ENCODE measurements at regions not wholly inside any gene's neighbourhood (a gene's known extent, or its start where the extent isn't known, plus 50 kb on each side); places are given as distances from the start of the nearest gene placed in this dataset.
"Not testable (repeated sequence)": the region's sequence is repeated elsewhere in the genome, so short reads cannot be mapped to it uniquely, and the experiment has no call there.

- Mint-ChIP-seq H3K4me3 (no peak overlapping the region), H3K4me1 (ENCODE audit: low read depth) (no peaks in the 10 kb centered on the region), H3K36me3 (ENCODE audit: low read depth) (no peaks in the 10 kb centered on the region), H3K9me3 (peaks cover 43% of the 10 kb centered on the region), H3K27ac (no peak overlapping the region), H3K27me3 (ENCODE audit: low read depth) (no peaks in the 10 kb centered on the region)
- DNase-seq (ENCODE audit: low spot score): no peak
Observed at GRCh38 chr7:68805159-68805558, 793.1 kb upstream of the AUTS2 start.

- Mint-ChIP-seq H3K9me3 (peaks cover 47% of the 10 kb centered on the region), H3K4me1 (ENCODE audit: low read depth) (no peaks in the 10 kb centered on the region), H3K36me3 (ENCODE audit: low read depth) (no peaks in the 10 kb centered on the region), H3K27me3 (ENCODE audit: low read depth) (no peaks in the 10 kb centered on the region), H3K27ac (no peak overlapping the region), H3K4me3 (no peak overlapping the region)
- DNase-seq (ENCODE audit: low spot score): no peak
Observed at GRCh38 chr7:68807666-68808065, 790.6 kb upstream of the AUTS2 start.

- H3K27me3 Mint-ChIP-seq (ENCODE audit: low read depth): no peaks in the 10 kb centered on the region
- no peak for DNase-seq (ENCODE audit: low spot score)
- no peak overlapping the region for H3K4me3 Mint-ChIP-seq
- H3K4me1 Mint-ChIP-seq (ENCODE audit: low read depth): no peaks in the 10 kb centered on the region
- H3K36me3 Mint-ChIP-seq (ENCODE audit: low read depth): no peaks in the 10 kb centered on the region
- H3K27ac Mint-ChIP-seq: no peak overlapping the region
- H3K9me3 Mint-ChIP-seq: peaks cover 46% of the 10 kb centered on the region
Observed at GRCh38 chr7:68813551-68814080, 784.7 kb upstream of the AUTS2 start.

- Mint-ChIP-seq H3K4me3 (no peak overlapping the region), H3K4me1 (ENCODE audit: low read depth) (no peaks in the 10 kb centered on the region), H3K36me3 (ENCODE audit: low read depth) (no peaks in the 10 kb centered on the region), H3K27me3 (ENCODE audit: low read depth) (no peaks in the 10 kb centered on the region), H3K27ac (no peak overlapping the region), H3K9me3 (peaks cover 39% of the 10 kb centered on the region)
- no peak for DNase-seq (ENCODE audit: low spot score)
Observed at GRCh38 chr7:68816491-68816890, 781.8 kb upstream of the AUTS2 start.

GRCh38 chr7:68820321-68820720 is 778.0 kb upstream of the AUTS2 start:
- Mint-ChIP-seq H3K4me3 (no peak overlapping the region), H3K36me3 (ENCODE audit: low read depth) (no peaks in the 10 kb centered on the region), H3K4me1 (ENCODE audit: low read depth) (no peaks in the 10 kb centered on the region), H3K27me3 (ENCODE audit: low read depth) (no peaks in the 10 kb centered on the region), H3K9me3 (peaks cover 51% of the 10 kb centered on the region), H3K27ac (no peak overlapping the region)
- no peak for DNase-seq (ENCODE audit: low spot score)

- no peaks in the 10 kb centered on the region for H3K27me3 Mint-ChIP-seq (ENCODE audit: low read depth)
- H3K27ac Mint-ChIP-seq: no peak overlapping the region
- no peaks in the 10 kb centered on the region for H3K4me1 Mint-ChIP-seq (ENCODE audit: low read depth)
- no peak for DNase-seq (ENCODE audit: low spot score)
- no peak overlapping the region for H3K4me3 Mint-ChIP-seq
- H3K9me3 Mint-ChIP-seq: peaks cover 47% of the 10 kb centered on the region
- H3K36me3 Mint-ChIP-seq (ENCODE audit: low read depth): no peaks in the 10 kb centered on the region
Observed at GRCh38 chr7:68821846-68822245, 776.4 kb upstream of the AUTS2 start.

GRCh38 chr7:68823996-68824780 is 774.1 kb upstream of the AUTS2 start:
- Mint-ChIP-seq H3K9me3 (peaks cover 46% of the 10 kb centered on the region), H3K27me3 (ENCODE audit: low read depth) (no peaks in the 10 kb centered on the region), H3K27ac (no peak overlapping the region), H3K36me3 (ENCODE audit: low read depth) (no peaks in the 10 kb centered on the region), H3K4me3 (no peak overlapping the region), H3K4me1 (ENCODE audit: low read depth) (no peaks in the 10 kb centered on the region)
- no peak for DNase-seq (ENCODE audit: low spot score)

GRCh38 chr7:68828575-68828974 is 769.7 kb upstream of the AUTS2 start:
- Mint-ChIP-seq H3K36me3 (ENCODE audit: low read depth) (no peaks in the 10 kb centered on the region), H3K4me1 (ENCODE audit: low read depth) (no peaks in the 10 kb centered on the region), H3K27ac (no peak overlapping the region), H3K27me3 (ENCODE audit: low read depth) (no peaks in the 10 kb centered on the region), H3K9me3 (peaks cover 56% of the 10 kb centered on the region), H3K4me3 (no peak overlapping the region)
- no peak for DNase-seq (ENCODE audit: low spot score)

- H3K4me1 Mint-ChIP-seq (ENCODE audit: low read depth): no peaks in the 10 kb centered on the region
Observed at GRCh38 chr7:68833422-68833821, 764.9 kb upstream of the AUTS2 start.

GRCh38 chr7:68839014-68839413 is 759.3 kb upstream of the AUTS2 start:
- H3K27me3 Mint-ChIP-seq (ENCODE audit: low read depth): no peaks in the 10 kb centered on the region
- DNase-seq (ENCODE audit: low spot score): no peak
- peaks cover 42% of the 10 kb centered on the region for H3K9me3 Mint-ChIP-seq
- no peaks in the 10 kb centered on the region for H3K36me3 Mint-ChIP-seq (ENCODE audit: low read depth)
- no peak overlapping the region for H3K4me3 Mint-ChIP-seq
- H3K27ac Mint-ChIP-seq: no peak overlapping the region
- H3K4me1 Mint-ChIP-seq (ENCODE audit: low read depth): no peaks in the 10 kb centered on the region

More at GRCh38 chr7:68833422-68833821, 764.9 kb upstream of the AUTS2 start:
- no peaks in the 10 kb centered on the region for H3K36me3 Mint-ChIP-seq (ENCODE audit: low read depth)
- H3K9me3 Mint-ChIP-seq: peaks cover 44% of the 10 kb centered on the region
- no peak overlapping the region for H3K4me3 Mint-ChIP-seq
- DNase-seq (ENCODE audit: low spot score): no peak
- no peaks in the 10 kb centered on the region for H3K27me3 Mint-ChIP-seq (ENCODE audit: low read depth)
- H3K27ac Mint-ChIP-seq: no peak overlapping the region

- no peak overlapping the region for H3K27ac Mint-ChIP-seq
- peaks cover 51% of the 10 kb centered on the region for H3K9me3 Mint-ChIP-seq
- no peak overlapping the region for H3K4me3 Mint-ChIP-seq
- H3K27me3 Mint-ChIP-seq (ENCODE audit: low read depth): no peaks in the 10 kb centered on the region
- no peaks in the 10 kb centered on the region for H3K4me1 Mint-ChIP-seq (ENCODE audit: low read depth)
- no peaks in the 10 kb centered on the region for H3K36me3 Mint-ChIP-seq (ENCODE audit: low read depth)
- DNase-seq (ENCODE audit: low spot score): no peak
Observed at GRCh38 chr7:68840991-68841390, 757.3 kb upstream of the AUTS2 start.

GRCh38 chr7:68843985-68844384 is 754.3 kb upstream of the AUTS2 start:
- H3K9me3 Mint-ChIP-seq: peaks cover 43% of the 10 kb centered on the region
- not testable (repeated sequence) for DNase-seq (ENCODE audit: low spot score); H3K36me3 Mint-ChIP-seq (ENCODE audit: low read depth); H3K27ac Mint-ChIP-seq; H3K27me3 Mint-ChIP-seq (ENCODE audit: low read depth); H3K4me1 Mint-ChIP-seq (ENCODE audit: low read depth); H3K4me3 Mint-ChIP-seq

- DNase-seq (ENCODE audit: low spot score): no peak
- Mint-ChIP-seq H3K27me3 (ENCODE audit: low read depth) (no peaks in the 10 kb centered on the region), H3K36me3 (ENCODE audit: low read depth) (no peaks in the 10 kb centered on the region), H3K4me1 (ENCODE audit: low read depth) (no peaks in the 10 kb centered on the region), H3K4me3 (no peak overlapping the region), H3K27ac (no peak overlapping the region), H3K9me3 (peaks cover 38% of the 10 kb centered on the region)
Observed at GRCh38 chr7:68846811-68847325, 751.4 kb upstream of the AUTS2 start.

- H3K4me1 Mint-ChIP-seq (ENCODE audit: low read depth): no peaks in the 10 kb centered on the region
Observed at GRCh38 chr7:68853254-68853653, 745.0 kb upstream of the AUTS2 start.

More at GRCh38 chr7:68853254-68853653, 745.0 kb upstream of the AUTS2 start:
- H3K9me3 Mint-ChIP-seq: peaks cover 32% of the 10 kb centered on the region
- no peaks in the 10 kb centered on the region for H3K36me3 Mint-ChIP-seq (ENCODE audit: low read depth)
- H3K27ac Mint-ChIP-seq: no peak overlapping the region
- no peaks in the 10 kb centered on the region for H3K27me3 Mint-ChIP-seq (ENCODE audit: low read depth)
- no peak overlapping the region for H3K4me3 Mint-ChIP-seq
- no peak for DNase-seq (ENCODE audit: low spot score)
